ENCODE measurements at regions not wholly inside any gene's neighbourhood (a gene's known extent, or its start where the extent isn't known, plus 50 kb on each side); places are given as distances from the start of the nearest gene placed in this dataset.

GRCh38 chr2:71950256-71951082, 197.2 kb downstream of the CYP26B1 start (continued):
- TF ChIP-seq FOSL1 (tag; conservative IDR thresholded peaks at IDR 0.05): peak; percentile 85
- no peak for TF ChIP-seq ZNF512 (tag; IDR thresholded peaks at IDR 0.05)
- TF ChIP-seq JUN (IDR thresholded peaks at IDR 0.05; ENCODE audit: borderline replicate concordance, low read depth, low read length): peak; percentile 90
- TF ChIP-seq JUN (CRISPR knock-in tag; IDR thresholded peaks at IDR 0.05; ENCODE audit: borderline replicate concordance): no peak
- peak; percentile 42; the same call in 1 of the 2 replicates for TF ChIP-seq GABPA (tag; conservative IDR thresholded peaks at IDR 0.05; ENCODE audit: low read depth)
- TF ChIP-seq THRB (CRISPR knock-in tag; conservative IDR thresholded peaks at IDR 0.05): 0 out of 2 replicates have a peak, but pooled peaks have one; percentile 21
- TF ChIP-seq ARID3A (IDR thresholded peaks at IDR 0.05; ENCODE audit: borderline replicate concordance, low read depth, low read length): no peak
- 0 out of 4 replicates have a peak, but pooled peaks of 1 of the 2 experiments have one; percentile 42 for TF ChIP-seq ZNF639 (CRISPR knock-in tag; conservative IDR thresholded peaks at IDR 0.05 in 1 of 2, IDR thresholded peaks at IDR 0.05 in 1 of 2)
- no peak for TF ChIP-seq ZFP30 (CRISPR knock-in tag; IDR thresholded peaks at IDR 0.05; ENCODE audit: borderline replicate concordance)
- no peak for TF ChIP-seq MYBL2 (IDR thresholded peaks at IDR 0.05; ENCODE audit: low read depth)
- TF ChIP-seq MYBL2 (CRISPR knock-in tag; IDR thresholded peaks at IDR 0.05; ENCODE audit: borderline replicate concordance): no peak
- TF ChIP-seq ATF3 (IDR thresholded peaks at IDR 0.05): peak; percentile 82
- TF ChIP-seq ATF3 (CRISPR knock-in tag; conservative IDR thresholded peaks at IDR 0.05): no peak
- TF ChIP-seq ZKSCAN8 (CRISPR knock-in tag; IDR thresholded peaks at IDR 0.05): peak; percentile 49; the same call in 1 of the 2 replicates
- no peak; the same call in 1 of the 2 replicates for TF ChIP-seq SMARCA4 (IDR thresholded peaks at IDR 0.05)
- TF ChIP-seq RBM15 (IDR thresholded peaks at IDR 0.05; ENCODE audit: insufficient read depth, low read length): no peak

All from K562 (cell line).